ENCODE measurements at regions not wholly inside any gene's neighbourhood (a gene's known extent, or its start where the extent isn't known, plus 50 kb on each side); places are given as distances from the start of the nearest gene placed in this dataset.

DNA sequence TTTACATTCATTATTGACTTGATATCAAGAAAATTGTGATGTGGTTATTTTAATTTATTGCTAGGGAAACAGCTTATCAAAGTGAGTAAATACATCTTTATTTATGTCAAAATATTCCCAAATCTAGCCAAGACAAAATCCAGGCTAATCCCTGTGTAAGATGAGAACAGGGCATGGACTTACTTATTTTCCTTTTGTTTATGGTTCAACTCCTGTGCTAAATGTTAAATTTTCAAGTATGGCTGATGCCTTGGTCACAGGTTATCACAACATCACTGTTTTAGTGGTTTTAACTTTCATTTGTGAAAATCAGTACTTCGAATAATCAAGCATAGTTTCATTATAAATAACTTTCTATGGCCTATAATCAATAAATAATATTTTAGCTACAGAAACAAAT is 657.0 kb upstream of the SYT4 start:
- TF ChIP-seq, protein P1, sequence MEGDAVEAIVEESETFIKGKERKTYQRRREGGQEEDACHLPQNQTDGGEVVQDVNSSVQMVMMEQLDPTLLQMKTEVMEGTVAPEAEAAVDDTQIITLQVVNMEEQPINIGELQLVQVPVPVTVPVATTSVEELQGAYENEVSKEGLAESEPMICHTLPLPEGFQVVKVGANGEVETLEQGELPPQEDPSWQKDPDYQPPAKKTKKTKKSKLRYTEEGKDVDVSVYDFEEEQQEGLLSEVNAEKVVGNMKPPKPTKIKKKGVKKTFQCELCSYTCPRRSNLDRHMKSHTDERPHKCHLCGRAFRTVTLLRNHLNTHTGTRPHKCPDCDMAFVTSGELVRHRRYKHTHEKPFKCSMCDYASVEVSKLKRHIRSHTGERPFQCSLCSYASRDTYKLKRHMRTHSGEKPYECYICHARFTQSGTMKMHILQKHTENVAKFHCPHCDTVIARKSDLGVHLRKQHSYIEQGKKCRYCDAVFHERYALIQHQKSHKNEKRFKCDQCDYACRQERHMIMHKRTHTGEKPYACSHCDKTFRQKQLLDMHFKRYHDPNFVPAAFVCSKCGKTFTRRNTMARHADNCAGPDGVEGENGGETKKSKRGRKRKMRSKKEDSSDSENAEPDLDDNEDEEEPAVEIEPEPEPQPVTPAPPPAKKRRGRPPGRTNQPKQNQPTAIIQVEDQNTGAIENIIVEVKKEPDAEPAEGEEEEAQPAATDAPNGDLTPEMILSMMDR (IDR thresholded peaks at IDR 0.05) = no peak
- TF ChIP-seq POLR2A (IDR thresholded peaks at IDR 0.05) (no peak), EP300 (IDR thresholded peaks at IDR 0.05) (no peak)
